Cerebellar cortex (tissue), 1 donor: ENCODE measurements at regions not wholly inside any gene's neighbourhood (a gene's known extent, or its start where the extent isn't known, plus 50 kb on each side); places are given as distances from the start of the nearest gene placed in this dataset.
"Not testable (repeated sequence)": the region's sequence is repeated elsewhere in the genome, so short reads cannot be mapped to it uniquely, and the experiment has no call there.

ENCODE experiments used
- DNase-seq: peaks from one replicate; pipeline ENCODE4 v3.0.0-alpha.2; 2015; ENCODE audit warnings: low spot score

DNA sequence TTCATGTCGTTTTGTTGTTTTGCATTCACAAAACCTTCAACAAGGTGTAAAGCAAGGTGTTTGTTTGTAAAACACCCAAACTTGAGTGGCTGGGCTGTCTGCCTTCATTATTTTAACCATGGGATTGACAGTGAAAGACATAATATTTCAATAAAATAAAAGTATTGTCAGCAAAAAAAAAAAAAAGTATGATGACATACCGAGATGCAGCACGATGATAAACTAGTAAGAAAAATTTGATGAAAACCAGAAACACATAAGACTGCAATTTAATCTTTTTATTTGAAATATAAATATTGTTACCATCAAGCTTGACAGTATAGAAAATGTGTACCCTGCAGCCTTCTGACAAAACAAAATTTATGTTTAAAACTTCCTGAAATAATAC lies 419.3 kb upstream of the DYNLRB2 start:
- DNase-seq = no peak

DNA sequence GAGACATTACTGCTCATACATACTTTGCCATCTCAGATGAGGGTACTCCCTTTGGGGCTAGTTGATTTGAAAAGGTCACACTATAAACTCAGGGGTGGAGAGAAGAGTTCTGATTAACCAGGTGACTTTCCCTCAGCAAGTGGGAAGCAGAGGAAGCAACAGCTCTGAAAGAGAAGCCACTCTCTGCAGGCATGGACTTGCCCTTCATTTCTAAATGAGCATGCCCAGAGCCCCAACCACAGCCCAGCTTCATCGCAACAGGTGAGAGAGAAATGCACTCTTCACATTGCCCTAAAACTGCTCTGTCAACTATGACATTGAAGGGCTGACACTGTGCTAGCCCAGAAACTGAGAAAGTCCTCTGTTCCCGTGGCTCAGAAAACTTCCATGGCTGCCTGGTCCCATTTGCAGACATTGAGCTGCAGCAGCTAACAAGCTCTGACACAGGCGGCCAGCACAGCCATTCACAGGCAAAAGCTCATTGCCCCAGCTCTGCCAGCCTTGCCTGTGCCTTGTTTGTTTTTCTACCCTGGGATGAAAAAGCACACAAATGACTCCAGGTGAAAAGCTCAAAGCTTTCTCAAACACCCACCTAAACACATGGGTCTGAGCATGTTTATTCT lies 419.8 kb upstream of the DYNLRB2 start:
- no peak for DNase-seq

DNA sequence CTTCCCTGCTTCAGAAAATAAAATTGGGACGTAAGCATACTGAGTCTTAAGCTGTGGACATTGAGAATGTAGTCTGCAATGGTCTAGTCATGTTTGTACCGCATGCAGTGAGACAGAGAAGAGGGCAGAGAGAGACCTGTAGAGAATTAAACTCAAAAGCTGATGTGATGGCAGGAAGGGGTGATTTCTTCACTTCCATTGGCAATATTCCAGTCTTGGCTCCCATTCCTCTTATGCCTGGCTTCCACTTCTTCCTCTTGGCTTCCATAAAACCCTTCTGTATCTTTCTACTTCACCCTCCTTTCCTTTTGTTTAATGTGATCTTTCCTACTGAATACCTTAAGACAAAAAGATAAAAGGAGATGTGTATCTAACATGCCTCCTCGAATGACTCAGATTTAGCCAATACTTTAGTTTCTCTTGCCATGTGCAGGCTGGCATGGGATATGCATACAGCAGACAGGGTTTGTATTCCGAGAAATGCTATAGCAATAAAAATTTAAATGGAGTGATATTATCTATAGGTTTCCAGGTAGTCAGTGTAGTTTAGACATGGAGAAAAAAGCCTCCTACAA lies 423.1 kb upstream of the DYNLRB2 start:
- no peak for DNase-seq

DNA sequence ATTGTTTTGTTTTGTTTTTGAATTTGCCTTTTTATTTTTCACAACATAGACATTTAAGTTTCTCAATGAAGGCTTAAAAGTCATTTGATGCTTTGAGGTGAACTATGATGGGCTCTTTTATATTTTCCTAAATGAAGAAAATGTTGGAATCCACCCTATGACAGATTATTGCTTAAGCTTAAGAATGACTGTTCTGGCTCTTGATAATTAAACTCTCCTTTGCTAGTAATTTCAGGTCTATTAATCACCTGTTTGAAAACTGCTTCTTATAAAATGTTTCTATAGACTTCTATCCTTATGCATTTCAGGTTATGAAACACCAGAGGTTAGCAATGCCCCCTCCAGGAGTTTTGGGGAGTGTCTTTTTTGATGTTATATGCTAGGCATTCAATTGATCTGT lies 424.1 kb upstream of the DYNLRB2 start:
- no peak for DNase-seq

DNA sequence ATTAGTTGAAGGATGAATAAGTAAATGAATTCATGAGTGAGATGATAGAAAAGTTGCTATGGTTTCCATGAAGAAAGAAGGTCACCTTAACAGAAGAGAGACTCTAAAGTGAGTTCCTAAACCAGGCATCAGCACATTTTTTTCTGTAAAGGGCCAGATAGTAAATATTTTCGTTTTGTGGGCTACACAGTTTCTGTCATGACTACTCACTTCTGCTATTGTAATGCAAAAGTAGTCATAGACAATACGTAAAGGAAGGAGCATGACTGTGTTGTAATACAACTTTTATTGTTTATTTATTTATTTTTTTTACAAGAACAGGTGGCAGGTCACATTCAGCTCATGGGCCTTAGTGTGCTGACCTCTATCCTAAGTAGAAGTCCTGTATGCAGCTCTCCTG lies 426.1 kb upstream of the DYNLRB2 start:
- no peak for DNase-seq

DNA sequence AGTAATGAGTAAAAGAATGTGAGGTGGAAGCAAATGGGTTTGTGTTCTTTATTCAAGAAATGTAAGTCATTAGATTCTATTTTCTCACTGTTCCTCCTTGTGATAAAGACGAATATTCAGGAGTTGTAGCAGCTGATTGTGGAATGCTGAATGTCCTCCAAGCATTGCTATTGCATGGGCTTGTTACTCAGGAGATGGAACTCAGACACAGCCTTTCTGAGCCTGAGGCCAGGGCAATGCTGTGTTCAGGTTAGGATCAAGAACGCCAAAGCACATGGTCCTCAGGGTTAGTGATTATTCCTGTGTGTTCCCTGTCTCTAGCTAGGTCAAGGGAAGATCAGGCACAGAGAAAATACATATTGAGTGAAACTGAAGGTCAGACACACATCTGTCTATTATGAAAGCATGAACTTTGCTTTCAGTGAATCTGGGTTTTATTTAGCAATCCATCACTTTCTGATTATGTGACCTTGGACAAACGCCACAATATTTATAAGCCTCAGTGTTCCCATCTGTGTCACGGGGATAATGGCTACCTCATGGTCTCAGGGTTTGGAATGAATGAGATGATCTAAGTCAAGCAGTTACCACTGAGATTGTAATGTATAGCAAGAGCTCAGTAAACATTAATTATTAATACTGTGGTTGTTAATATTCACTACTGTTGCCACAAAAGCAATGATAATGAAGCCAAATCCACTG lies 426.8 kb upstream of the DYNLRB2 start:
- no peak for DNase-seq

DNA sequence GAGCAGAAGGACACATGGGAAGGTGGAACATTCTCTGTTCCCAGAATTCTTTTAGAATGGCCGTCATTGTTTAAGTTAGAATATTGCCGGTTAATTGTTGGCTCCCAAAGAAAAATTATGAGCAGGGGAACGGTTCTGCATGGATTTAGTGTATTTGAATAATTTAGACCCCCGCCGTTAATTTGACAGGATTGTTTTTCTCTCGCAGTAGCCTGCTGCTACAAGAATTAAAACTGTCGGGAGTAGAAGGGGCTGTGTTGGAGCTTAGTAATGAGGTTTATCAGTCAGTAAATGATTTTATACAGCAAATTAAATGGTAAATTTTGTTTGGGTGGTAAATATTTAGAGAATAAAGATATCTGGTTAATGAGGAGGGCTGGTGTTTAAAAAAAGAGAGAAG lies 431.2 kb upstream of the DYNLRB2 start:
- DNase-seq = no peak

DNA sequence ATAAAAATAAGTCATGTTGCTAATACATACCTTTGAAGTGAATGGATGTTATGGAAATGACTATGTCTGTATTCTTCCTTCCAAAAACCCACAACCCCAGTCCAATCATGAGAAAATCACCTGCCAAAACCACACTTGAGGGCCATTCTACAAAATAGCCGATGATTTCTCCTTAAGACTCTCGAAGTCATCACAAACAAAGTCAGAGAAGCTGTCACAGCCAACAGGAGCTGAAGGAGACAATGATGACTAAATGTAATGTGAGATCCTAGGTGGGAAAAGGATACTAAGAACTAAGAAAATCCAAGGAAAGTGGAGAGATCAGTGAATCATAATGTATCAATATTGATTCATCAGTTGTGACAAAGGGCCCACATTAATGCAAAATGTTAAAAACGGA lies 432.9 kb upstream of the DYNLRB2 start:
- no peak for DNase-seq

DNA sequence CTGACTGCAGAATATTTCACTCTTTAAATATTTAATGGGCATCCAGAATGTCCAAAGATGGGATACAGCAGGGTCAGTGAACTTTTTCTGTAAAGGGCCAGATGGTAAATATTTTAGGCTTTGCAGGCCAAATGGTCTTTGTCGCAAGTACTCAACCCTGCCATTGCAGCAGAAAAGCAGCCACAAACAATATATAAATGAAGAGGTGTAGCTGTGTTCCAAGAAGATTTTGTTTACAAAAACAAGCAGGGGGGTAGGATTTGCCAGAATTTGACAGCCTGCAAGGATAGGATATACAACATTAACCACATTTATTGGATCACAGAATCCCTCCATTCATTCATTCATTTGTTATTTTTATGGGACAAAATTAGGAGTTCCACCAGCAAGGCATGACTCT lies 435.0 kb upstream of the DYNLRB2 start:
- no peak for DNase-seq

DNA sequence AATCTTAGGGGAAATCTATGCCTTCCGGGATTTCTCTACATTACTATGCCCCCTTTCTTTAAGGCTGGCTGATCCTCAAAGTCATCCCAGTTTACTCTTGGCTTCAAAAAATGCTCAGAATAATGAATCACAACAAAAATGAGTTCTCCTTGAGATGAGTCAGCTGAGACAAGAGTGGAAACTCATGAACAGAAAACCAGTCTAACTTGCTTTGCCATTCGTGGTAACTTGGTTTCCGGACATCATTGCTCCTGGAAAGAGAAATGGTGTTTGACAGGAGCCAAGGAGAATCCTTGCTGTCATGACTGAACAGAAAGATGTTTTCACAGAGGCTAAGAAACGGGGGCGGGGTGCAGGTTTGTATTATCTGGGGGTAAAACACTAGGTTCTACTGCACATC lies 435.6 kb upstream of the DYNLRB2 start:
- no peak for DNase-seq

DNA sequence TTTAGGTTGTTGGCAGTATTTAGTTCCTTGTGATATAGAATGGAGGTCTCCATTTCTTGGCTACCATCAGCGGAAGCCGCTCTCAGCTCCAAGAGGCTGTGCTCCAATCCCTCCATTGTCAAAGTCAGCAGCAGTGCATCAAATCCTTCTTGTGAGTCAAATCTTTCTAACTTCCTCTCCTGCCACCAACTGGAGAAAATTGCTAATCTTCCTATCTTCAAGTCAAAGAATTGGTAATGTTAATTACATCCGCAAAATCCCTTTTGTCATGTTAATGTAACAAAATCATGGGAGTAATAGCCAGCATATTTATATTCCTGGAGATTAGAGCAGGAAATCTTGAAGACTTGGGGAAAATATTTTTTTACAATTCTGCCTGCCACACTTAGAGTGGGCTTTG lies 436.4 kb upstream of the DYNLRB2 start:
- DNase-seq = peak; percentile 4

DNA sequence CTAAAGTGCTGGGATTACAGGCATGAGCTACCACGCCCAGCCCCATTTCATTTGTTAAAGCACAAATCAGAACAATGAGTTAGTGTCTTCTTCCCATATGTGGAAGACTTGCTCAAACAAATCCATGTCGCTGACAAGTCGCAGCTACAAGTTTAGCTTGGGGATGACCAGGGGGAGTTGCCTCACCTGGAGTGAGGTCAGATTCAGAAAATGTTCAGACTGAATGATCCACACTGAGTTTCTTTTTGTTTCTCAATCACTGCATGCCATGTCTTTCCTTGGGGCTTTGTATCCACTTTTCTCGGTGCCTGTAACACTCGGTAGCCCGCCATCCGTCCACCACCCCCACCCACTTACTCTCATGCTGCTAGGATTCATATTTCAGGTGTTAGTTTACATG lies 437.3 kb upstream of the DYNLRB2 start:
- no peak for DNase-seq

DNA sequence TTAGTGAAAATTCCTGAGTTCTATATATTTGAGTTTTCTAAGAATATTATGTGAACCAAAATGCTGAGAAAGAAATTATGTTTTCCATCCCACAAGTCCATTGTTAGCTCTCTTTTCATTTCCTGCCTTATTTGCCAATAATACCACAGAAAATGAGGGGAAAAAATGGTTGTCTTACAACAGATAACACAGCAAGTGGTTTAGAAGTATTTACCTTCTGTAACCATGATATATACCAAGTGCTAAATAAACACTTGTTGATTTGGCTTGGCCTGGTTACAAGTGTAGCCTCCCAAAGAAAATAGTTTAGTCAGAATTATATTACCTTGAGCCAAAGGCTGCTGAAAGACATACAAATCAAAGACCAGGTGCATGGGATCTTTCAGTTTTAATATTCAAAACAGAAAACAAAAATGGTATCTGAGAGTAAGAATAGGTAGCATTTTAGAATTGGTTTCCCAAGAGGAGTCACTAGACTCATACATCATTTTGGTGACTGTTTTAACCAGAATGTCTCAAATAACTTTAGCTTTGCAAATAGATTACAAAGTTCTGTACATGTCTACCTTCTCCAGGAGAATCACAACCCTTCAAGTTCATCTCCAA lies 439.8 kb upstream of the DYNLRB2 start:
- DNase-seq = no peak

DNA sequence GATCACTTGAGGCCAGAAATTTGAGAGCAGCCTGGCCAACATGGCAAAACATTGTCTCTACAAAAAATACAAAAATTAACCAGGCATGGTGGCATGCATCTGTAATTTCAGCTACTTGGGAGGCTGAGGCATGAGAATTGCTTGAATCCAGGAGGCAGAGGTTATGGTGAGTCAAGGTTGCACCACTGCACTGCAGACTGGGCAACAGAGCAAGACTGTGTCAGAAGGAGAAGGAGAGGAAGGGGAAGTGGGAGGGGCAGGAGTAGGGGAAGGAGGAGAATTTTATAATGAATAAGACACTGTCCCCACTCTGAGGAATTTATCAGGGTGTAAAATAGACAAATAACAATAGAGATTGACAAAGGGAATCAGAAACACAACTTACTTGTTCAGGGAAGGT lies 440.6 kb upstream of the DYNLRB2 start:
- DNase-seq = no peak

DNA sequence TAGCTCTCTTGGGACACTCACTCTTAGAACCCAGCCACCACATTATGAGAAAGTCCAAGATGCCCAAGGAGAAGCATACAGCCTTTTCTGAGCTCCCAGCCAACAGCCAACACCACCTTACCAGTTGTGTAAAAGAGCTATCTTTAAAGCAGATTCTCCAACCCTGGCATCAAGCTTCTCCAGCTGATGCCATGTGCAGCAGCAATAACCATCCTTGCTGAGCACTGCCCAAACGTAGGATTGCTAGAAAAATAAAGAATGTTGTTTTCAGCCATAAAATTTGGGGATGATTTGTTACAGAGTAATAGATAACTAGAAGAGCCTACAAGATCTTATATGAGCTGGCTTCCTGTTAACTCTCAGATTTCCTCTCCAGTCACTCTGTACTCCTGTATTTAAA lies 443.7 kb upstream of the DYNLRB2 start:
- DNase-seq = no peak

DNA sequence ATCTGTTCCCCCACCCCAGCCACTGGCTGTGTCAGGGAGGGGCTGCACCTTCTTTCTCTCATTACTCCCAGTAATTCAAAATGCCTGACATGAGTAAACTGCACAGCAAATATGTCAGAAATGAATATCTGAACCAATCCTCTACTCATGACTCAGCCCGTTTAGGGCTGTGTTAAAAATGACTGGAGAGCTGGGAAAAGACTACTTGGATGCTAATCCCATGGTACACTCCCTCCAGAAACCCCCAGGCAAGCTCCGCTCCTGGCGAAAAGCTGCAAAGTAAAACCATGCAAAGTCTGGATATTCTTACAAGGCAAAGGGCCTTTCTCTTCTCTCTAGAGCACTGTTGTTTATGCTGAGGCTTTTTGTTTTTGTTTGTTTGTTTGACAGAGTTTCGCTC lies 448.1 kb upstream of the DYNLRB2 start:
- no peak for DNase-seq

DNA sequence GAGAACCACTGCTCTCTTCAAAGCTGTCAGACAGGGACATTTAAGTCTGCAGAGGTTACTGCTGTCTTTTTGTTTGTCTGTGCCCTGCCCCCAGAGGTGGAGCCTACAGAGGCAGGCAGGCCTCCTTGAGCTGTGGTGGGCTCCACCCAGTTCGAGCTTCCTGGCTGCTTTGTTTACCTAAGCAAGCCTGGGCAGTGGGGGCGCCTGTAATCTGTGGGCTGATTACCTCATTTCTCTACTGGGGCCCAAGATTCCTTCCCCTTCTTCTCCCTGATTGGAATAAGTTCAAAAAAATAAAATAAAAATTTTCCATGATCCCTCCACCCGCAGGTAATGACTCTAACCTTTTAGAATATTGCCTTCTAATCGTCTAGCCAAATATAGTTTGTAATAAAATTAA lies 449.3 kb upstream of the DYNLRB2 start:
- DNase-seq = not testable (repeated sequence)

DNA sequence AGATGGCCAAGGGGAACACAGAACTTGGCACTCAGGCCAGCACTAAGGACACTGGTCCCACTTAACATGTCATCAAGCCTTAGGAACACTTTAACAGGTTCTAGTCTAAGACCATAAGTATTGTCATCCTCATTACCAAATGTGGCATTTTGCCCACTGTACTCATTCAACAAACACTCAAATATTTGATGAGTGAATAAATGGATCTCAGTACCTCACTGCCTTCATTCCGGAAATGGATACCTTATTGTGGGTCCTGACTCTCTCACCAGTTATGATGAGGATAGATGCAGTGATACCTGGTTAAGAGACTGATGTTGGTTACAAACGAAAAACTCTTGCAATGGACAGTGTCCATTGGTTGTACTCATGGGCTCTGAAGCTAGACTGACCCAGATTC lies 455.2 kb upstream of the DYNLRB2 start:
- no peak for DNase-seq

DNA sequence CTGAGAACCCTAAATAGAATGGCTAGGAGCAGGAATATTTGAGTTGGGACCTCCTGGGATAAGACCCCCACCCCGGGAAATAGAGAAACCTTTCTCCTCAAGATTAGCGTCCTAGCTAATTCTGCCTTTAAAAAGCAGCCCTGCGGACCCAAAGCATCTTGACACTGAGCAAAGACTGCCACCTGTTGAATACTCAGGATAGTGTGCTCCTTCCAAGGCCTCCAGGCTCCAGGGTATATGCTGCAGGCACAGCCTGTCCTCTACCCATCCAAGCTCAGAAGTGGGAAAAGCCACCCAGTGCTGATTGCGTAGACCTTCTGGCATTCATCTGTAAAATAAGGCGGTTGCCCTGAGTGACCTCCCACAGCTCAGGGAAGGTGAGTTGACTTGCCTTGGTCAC lies 456.2 kb upstream of the DYNLRB2 start:
- peak; percentile 8 for DNase-seq

DNA sequence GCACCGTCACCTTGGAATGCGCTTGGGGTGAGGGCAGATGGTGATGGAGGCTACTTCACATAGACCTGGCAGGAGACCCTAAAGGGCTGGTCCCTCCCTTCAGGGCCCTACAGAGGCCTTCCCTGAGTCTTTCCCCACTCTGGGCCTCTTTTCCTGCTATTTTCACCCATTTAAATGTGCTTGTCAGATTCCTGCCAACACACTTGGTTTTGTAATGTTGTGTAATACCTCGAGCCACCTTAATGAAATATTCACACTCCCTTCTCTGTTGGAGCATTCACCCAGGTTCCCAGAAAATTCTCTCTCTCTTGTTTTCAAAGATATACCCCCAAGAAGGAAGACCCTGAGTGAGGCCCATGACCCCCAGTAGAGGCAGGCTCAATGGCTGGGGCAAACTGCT lies 456.6 kb upstream of the DYNLRB2 start:
- DNase-seq = no peak

DNA sequence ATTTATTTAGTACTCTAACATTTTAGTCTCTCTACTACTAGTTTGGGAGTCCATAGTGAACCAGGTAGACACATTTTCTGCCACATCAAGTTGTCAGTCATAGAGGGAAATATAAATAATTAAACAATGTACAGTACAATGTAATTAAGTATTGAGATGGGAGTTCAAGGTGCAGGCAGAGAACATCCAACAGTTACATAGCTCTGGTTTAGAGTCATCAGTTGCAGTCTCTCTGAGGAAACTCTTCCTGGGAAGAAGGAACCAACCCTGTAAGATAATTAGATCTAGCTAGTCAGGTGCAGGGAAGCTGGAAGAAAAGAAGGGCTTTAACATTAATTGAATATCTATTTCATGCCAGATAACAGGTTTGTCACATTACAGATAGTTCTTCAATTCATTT lies 457.9 kb upstream of the DYNLRB2 start:
- DNase-seq = no peak

DNA sequence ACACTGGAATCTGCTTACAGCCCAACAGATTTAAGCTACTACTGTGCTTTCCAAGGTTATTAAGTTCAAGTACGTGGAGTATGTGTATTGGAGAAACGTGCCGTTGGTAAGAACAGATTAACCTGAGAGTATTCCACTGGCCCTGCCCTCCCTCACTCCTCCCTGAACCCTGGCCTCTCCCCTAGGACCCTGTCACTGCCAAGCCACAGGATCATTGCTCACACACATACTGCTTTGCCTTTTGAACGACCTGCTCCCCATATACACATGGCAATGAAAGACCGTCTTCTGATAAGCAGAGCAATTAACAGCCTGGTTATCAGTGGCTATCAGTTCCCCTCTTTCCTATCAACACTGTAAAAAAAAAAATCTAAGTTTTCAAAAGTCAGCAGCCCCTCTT lies 458.9 kb upstream of the DYNLRB2 start:
- DNase-seq = no peak

DNA sequence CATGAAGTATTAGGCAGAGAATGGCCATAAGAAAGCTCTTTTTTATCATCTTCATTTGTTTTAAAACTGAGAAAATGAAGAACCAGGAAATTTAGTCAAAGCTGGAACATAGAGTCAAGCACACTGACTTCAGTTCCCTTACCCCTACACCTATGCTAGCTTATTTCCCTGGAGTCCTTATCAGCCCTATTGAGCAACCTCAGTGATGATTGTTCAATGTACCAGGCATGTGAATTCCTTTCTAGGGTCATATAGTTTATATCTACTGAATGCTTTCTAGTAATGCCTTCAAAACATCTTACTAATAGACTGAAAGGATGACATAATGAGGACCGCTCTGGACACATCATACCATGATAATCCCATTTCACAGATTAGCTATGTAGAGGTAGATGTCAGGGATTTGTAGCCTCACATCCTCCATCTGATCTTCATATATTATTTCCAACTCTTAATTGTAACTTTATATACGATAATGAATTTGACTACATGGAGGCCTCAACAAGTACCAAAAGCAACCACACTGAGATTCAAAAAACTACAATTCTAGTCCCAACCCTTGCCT lies 460.4 kb upstream of the DYNLRB2 start:
- DNase-seq = no peak
